HFF-Myc (cell line): ENCODE measurements at regions not wholly inside any gene's neighbourhood (a gene's known extent, or its start where the extent isn't known, plus 50 kb on each side); places are given as distances from the start of the nearest gene placed in this dataset.
"Not testable (repeated sequence)": the region's sequence is repeated elsewhere in the genome, so short reads cannot be mapped to it uniquely, and the experiment has no call there.

Experiments used
- DNase-seq: peaks from one replicate; pipeline ENCODE4 v3.0.0-alpha.2; 2011; ENCODE audit warnings: low read depth; ENCODE audit errors: extremely low read depth
- H3K4me3 ChIP-seq: replicated peaks from 2 replicates; pipeline ENCODE4 v1.5.1; 2011; ENCODE audit warnings: low read depth, mild to moderate bottlenecking, control low read depth, low read length
- TF ChIP-seq, protein P1 (sequence below): IDR thresholded peaks from 2 replicates; pipeline ENCODE4 v1.5.1; 2012; ENCODE audit warnings: mild to moderate bottlenecking, low read depth, low read length, control low read depth; ENCODE audit errors: missing control alignments

DNA sequence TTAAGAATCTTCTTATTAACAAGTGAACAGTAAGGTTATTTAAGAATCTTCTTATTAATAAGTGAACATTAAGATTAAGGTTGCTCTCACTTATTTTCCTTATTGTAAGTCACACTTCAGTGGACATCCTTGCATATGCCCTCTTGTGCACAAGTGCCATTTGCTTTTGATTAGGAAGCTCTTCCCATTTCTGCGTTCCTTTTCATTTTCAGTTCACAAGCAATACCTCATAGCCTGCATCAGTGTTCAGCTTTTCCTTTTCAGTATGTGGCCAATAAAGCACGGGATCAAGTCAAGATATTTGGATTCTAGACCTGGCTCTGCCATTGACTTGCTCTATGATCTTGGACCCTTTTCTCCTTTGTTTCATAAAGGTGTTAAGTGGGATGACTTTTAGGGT, 158.7 kb downstream of the DISP1 start:
- TF ChIP-seq, protein P1, sequence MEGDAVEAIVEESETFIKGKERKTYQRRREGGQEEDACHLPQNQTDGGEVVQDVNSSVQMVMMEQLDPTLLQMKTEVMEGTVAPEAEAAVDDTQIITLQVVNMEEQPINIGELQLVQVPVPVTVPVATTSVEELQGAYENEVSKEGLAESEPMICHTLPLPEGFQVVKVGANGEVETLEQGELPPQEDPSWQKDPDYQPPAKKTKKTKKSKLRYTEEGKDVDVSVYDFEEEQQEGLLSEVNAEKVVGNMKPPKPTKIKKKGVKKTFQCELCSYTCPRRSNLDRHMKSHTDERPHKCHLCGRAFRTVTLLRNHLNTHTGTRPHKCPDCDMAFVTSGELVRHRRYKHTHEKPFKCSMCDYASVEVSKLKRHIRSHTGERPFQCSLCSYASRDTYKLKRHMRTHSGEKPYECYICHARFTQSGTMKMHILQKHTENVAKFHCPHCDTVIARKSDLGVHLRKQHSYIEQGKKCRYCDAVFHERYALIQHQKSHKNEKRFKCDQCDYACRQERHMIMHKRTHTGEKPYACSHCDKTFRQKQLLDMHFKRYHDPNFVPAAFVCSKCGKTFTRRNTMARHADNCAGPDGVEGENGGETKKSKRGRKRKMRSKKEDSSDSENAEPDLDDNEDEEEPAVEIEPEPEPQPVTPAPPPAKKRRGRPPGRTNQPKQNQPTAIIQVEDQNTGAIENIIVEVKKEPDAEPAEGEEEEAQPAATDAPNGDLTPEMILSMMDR = no peak
- no peak overlapping the region for H3K4me3 ChIP-seq
- DNase-seq = no peak

DNA sequence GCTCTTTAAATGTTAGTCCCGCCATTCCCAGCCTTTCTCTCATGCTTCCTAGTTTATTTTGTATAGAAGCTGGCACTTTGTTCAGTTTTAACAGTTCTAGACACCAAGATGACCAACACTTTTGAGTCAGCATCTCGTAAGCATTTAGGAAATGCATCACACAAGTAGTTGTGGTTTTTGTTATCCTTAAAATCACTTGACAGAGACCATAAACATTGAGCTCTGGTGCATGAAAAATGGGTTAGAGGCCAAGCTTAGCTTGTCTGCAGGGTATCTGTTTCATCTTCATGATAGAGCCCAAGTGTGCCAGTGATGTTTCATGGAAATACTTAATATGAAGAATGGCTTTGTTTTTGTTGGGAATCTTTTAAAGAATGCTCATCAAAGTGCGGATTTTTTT, 159.7 kb downstream of the DISP1 start:
- TF ChIP-seq, protein P1 = no peak
- peak; percentile 59 for DNase-seq
- no peak overlapping the region for H3K4me3 ChIP-seq

DNA sequence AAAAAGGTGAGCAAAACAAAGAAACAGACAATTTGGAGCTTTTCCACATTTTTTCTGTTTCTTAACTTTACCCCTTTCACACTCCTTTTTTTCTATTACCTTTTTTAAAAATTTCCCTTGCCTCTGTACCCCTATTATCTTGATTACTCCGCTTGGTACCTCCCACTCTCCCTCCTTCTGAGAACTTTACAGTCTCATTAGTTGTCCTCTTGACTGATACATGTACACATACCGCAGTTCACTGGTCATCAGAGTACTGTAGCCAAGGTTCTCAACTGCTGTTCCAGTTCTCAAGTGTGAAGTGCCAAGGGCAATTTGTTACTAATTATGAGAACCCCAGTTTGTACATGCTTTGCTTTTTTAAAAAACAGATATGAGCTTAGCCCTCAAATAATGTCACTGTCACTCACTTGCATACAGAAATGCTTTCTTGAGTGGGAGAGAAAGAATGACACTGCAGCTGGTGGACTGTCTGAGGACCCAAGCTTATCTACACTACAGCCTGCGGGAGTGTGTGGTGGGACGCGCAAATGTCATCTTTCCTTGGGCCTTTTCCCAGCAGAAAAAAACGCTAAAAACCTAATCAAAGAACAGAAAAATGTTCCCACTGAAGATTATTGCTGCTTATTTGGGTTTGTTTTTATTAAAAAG, 160.8 kb downstream of the DISP1 start:
- TF ChIP-seq, protein P1 = no peak
- DNase-seq = no peak
- H3K4me3 ChIP-seq = no peak overlapping the region

DNA sequence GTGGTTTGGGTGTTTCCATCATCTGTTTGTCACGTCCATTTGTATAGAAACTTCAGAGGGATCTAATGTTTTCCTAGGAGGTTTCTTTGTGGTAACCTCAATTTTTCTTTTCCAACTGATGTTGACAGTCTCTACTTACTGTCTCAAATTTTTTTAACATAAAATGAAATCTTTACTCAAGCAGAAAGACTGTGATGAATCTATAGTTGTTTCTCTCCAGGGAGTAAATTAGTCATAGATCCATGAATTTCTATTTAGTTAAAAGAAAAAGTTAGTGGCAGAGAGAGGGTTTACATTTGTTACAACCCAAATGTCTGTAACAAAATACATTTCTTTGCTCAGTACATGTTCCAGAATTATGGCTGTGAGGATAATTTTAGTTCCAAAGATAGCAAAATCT, 161.6 kb downstream of the DISP1 start:
- TF ChIP-seq, protein P1 = no peak
- no peak for DNase-seq
- H3K4me3 ChIP-seq = no peak overlapping the region

DNA sequence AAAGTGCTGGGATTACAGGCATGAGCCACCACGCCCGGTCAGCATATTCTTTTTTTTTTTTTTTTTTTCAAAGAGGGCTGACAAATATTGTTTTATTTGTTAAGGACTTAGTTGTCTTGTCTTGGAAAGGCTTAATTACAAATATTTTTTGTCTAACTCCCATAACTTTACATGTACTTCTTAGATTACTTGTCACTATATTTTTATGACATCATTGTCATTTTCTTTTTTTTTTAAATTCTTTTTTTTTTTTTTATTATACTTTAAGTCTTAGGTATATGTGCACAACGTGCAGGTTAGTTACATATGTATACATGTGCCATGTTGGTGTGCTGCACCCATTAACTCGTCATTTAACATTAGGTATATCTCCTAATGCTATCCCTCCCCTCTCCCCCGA, 162.5 kb downstream of the DISP1 start:
- not testable (repeated sequence) for H3K4me3 ChIP-seq, DNase-seq

DNA sequence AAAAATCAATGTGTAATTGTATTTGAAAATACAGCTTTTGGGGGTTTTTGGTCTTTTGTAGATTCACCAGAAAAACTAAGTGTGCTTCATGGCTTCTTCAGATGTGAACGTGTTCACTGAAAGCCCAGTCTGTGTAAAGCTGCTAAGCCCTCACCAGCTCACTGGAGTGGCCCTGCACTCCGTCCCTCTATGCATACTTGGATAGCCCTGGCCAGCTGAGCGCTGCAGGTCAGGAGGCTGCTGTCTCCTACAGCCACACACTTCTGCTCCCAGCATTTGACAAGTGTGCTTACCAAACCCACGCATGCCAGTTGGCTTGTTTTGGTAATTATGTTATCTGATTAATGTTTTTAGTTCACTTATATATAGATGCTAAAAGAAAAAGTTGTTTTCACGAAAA, 163.5 kb downstream of the TLR5 start:
- no peak for DNase-seq
- H3K4me3 ChIP-seq = no peak overlapping the region
- TF ChIP-seq, protein P1 = no peak

DNA sequence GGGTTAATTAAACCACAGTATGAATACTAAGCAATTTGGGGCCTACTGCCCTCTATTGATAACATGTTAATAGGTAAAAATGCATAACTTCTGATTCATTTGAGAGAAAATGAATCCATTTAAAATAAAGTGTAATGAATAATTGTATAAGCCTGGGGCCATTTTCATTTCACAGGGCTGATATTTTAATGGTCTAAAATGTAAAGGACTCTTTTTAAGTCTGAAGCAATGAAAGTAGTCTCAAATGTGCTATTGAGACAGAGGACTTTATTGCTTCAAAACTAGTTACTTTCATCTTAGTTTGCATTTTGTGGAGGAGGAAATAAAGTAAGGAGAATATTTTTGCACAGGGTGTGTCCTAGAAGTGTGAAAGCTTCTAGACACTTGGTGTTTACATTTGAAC, 155.4 kb downstream of the TLR5 start:
- H3K4me3 ChIP-seq = no peak overlapping the region
- TF ChIP-seq, protein P1 = no peak
- DNase-seq = no peak
